IMR-90 (cell line): ENCODE measurements at regions not wholly inside any gene's neighbourhood (a gene's known extent, or its start where the extent isn't known, plus 50 kb on each side); places are given as distances from the start of the nearest gene placed in this dataset.

ENCODE experiments used
- ATAC-seq: fragments of 200-7000 bp; cut with Tn5 transposase; 2 replicates; pipeline ENCODE4 v1.9.1; 2020; ENCODE audit warnings: low read depth, mild to moderate bottlenecking, moderate library complexity
- BruUV-seq: library from RNA; stranded (reverse); fragments of 400-500 nt; replicated peaks from 2 replicates; lab custom pipeline; 2021; lab: Mats Ljungman, UMichigan
- CTCF ChIA-PET: fragments of 300-600 bp; formaldehyde crosslinking; extraction: SDS; loops from one replicate; lab custom pipeline; 2021; ENCODE audit warnings: antibody characterized with exemption; lab: Yijun Ruan, JAX
- POLR2A ChIA-PET: fragments of 300-600 bp; sonication (Branson Sonifier 250); formaldehyde crosslinking; loops from one replicate; lab custom pipeline; 2022; ENCODE audit warnings: antibody characterized with exemption; ENCODE audit not compliant: unreplicated experiment; lab: Charles Lee
- DNase-seq: peaks from one replicate; pipeline ENCODE4 v3.0.0; 2013
- H2AFZ ChIP-seq: replicated peaks from 2 replicates; pipeline ENCODE3; 2013; ENCODE audit warnings: low read length, mild to moderate bottlenecking; ENCODE audit not compliant: poor library complexity
- H2AK5ac ChIP-seq: 2 replicates; pipeline ENCODE4 v1.6.1; 2013; ENCODE audit warnings: low read depth, low read length, inconsistent platforms
- H2AK9ac ChIP-seq: replicated peaks from 2 replicates; pipeline ENCODE3; 2013; ENCODE audit warnings: mild to moderate bottlenecking, low read depth, low read length, moderate library complexity; ENCODE audit not compliant: poor library complexity
- H2BK120ac ChIP-seq: 2 replicates; pipeline ENCODE4 v1.6.1; 2013; ENCODE audit warnings: low read depth, low read length, inconsistent platforms
- H2BK15ac ChIP-seq: 3 replicates; pipeline ENCODE4 v1.6.1; 2013; ENCODE audit warnings: low read depth, low read length, inconsistent platforms
- H2BK20ac ChIP-seq: 2 replicates; pipeline ENCODE4 v1.6.1; 2013; ENCODE audit warnings: low read depth, mild to moderate bottlenecking, inconsistent platforms, low read length, moderate library complexity
- H2BK5ac ChIP-seq: 2 replicates; pipeline ENCODE4 v1.6.1; 2013; ENCODE audit warnings: mild to moderate bottlenecking, low read depth, low read length, inconsistent platforms; ENCODE audit not compliant: poor library complexity, severe bottlenecking
- H3K14ac ChIP-seq: replicated peaks from 2 replicates; pipeline ENCODE4 v1.6.1; 2013; ENCODE audit warnings: low read depth, low read length, inconsistent platforms
- H3K18ac ChIP-seq: 2 replicates; pipeline ENCODE4 v1.6.1; 2013; ENCODE audit warnings: low read depth, low read length, control low read depth
- H3K23ac ChIP-seq: 2 replicates; pipeline ENCODE4 v1.6.1; 2013; ENCODE audit warnings: low read depth, low read length, inconsistent platforms
- H3K27ac ChIP-seq: 2 replicates; pipeline ENCODE4 v1.5.1; 2013; ENCODE audit warnings: mild to moderate bottlenecking, control low read depth, low read length; ENCODE audit not compliant: insufficient read depth
- H3K27me3 ChIP-seq: 2 replicates; pipeline ENCODE4 v1.6.1; 2013; ENCODE audit warnings: low read length; ENCODE audit not compliant: control insufficient read depth, insufficient read depth
- H3K36me3 ChIP-seq: 2 replicates; pipeline ENCODE4 v1.6.1; 2013; ENCODE audit warnings: low read length, mixed read lengths; ENCODE audit not compliant: control insufficient read depth, insufficient read depth
- H3K4ac ChIP-seq: 2 replicates; pipeline ENCODE4 v1.6.1; 2013; ENCODE audit warnings: low read depth, low read length, inconsistent platforms
- H3K4me1 ChIP-seq: 2 replicates; pipeline ENCODE4 v1.6.1; 2013; ENCODE audit warnings: low read length, mixed read lengths; ENCODE audit not compliant: control insufficient read depth, insufficient read depth
- H3K4me2 ChIP-seq: 2 replicates; pipeline ENCODE4 v1.6.1; 2013; ENCODE audit warnings: low read depth, mild to moderate bottlenecking, control low read depth, low read length, moderate library complexity
- H3K4me3 ChIP-seq: 2 replicates; pipeline ENCODE4 v1.5.1; 2013; ENCODE audit warnings: low read depth, mild to moderate bottlenecking, control low read depth, low read length, moderate library complexity; ENCODE audit not compliant: insufficient read depth
- H3K56ac ChIP-seq: 2 replicates; pipeline ENCODE4 v1.6.1; 2013; ENCODE audit warnings: low read length, inconsistent platforms; ENCODE audit not compliant: insufficient read depth; ENCODE audit errors: extremely low read depth
- H3K79me1 ChIP-seq, 2 experiments: 2 replicates each; pipeline ENCODE4 v1.6.1; 2013; ENCODE audit warnings: low read length in 2 of 2, inconsistent platforms in 1 of 2, low read depth in 1 of 2
- H3K9ac ChIP-seq: 2 replicates; pipeline ENCODE4 v1.6.1; 2013; ENCODE audit warnings: low read depth, low read length, control low read depth
- H3K9me1 ChIP-seq: 2 replicates; pipeline ENCODE4 v1.6.1; 2013; ENCODE audit warnings: low read length, inconsistent platforms; ENCODE audit not compliant: insufficient read depth
- H3K9me3 ChIP-seq: 2 replicates; pipeline ENCODE4 v1.6.1; 2013; ENCODE audit warnings: low read length; ENCODE audit not compliant: control insufficient read depth, insufficient read depth
- H4K20me1 ChIP-seq: 2 replicates; pipeline ENCODE4 v1.6.1; 2013; ENCODE audit warnings: low read length, inconsistent platforms; ENCODE audit not compliant: insufficient read depth
- H4K5ac ChIP-seq: 2 replicates; pipeline ENCODE4 v1.6.1; 2013; ENCODE audit warnings: mild to moderate bottlenecking, low read depth, low read length, control low read depth
- H4K8ac ChIP-seq, 2 experiments: 2 replicates each; pipeline ENCODE4 v1.6.1; 2013; ENCODE audit warnings: low read depth in 2 of 2, low read length in 2 of 2, control low read depth in 1 of 2, inconsistent platforms in 1 of 2
- H4K91ac ChIP-seq: 2 replicates; pipeline ENCODE4 v1.6.1; 2013; ENCODE audit warnings: low read depth, low read length, inconsistent platforms; ENCODE audit not compliant: insufficient read depth
- CEBPB ChIP-seq: IDR thresholded peaks from 2 replicates; pipeline ENCODE4 v1.6.1; 2012; ENCODE audit warnings: low read depth, low read length, improper control_type of control experiment
- ELK1 ChIP-seq: fragments of 150-350 bp; IDR thresholded peaks from 2 replicates; pipeline ENCODE4 v1.6.1; 2016; ENCODE audit warnings: low read depth, mild to moderate bottlenecking, low read length, moderate library complexity, borderline replicate concordance
- FOS ChIP-seq: fragments of 150-350 bp; IDR thresholded peaks from 2 replicates; pipeline ENCODE4 v1.6.1; 2016; ENCODE audit warnings: low read depth, low read length
- MXI1 ChIP-seq: IDR thresholded peaks from 2 replicates; pipeline ENCODE4 v1.6.1; 2012; ENCODE audit warnings: low read depth, mild to moderate bottlenecking, low read length, moderate library complexity, borderline replicate concordance
- POLR2A ChIP-seq: IDR thresholded peaks from 2 replicates; pipeline ENCODE4 v1.6.1; 2012; ENCODE audit warnings: mild to moderate bottlenecking, low read depth, low read length
- RAD21 ChIP-seq: IDR thresholded peaks from 2 replicates; pipeline ENCODE4 v1.6.1; 2012; ENCODE audit warnings: low read length, improper control_type of control experiment
- SMC3 ChIP-seq: fragments of 150-350 bp; IDR thresholded peaks from 2 replicates; pipeline ENCODE4 v1.6.1; 2016; ENCODE audit warnings: low read depth, mild to moderate bottlenecking, antibody characterized with exemption, low read length, moderate library complexity
- USF2 ChIP-seq: fragments of 150-350 bp; IDR thresholded peaks from 2 replicates; pipeline ENCODE4 v1.6.1; 2017; ENCODE audit warnings: mild to moderate bottlenecking, antibody characterized with exemption, low read length, low read depth
- WGBS, 2 experiments: methylation state at CpG; one replicate each; pipeline versions ENCODE4 v1.1.5 to v1.1.7; 2013; ENCODE audit warnings: missing lambda C conversion rate in 2 of 2; ENCODE audit not compliant: insufficient read length in 1 of 2; ENCODE audit errors: extremely low coverage in 2 of 2; 5-methylcytosine and 5-hydroxymethylcytosine counted together
- dilution Hi-C: fragments of 300-500 bp; cut with HindIII; formaldehyde crosslinking; loops from one replicate; pipeline ENCODE4 v1.14.3; 2018; ENCODE audit warnings: low sequenced_read_pairs; ENCODE audit not compliant: unreplicated experiment
- in situ Hi-C: fragments of 300-500 bp; cut with MboI; formaldehyde crosslinking; loops from 3 replicates; pipeline ENCODE4 v1.14.3; 2019; ENCODE audit warnings: low sequenced_read_pairs, inconsistent platforms, mixed read lengths
- intact Hi-C: fragments of 100-400 bp; cut with micrococcal nuclease; formaldehyde crosslinking; loops from 2 replicates; pipeline ENCODE4 v1.10.0; 2022

- TF ChIP-seq RAD21 (no peak), FOS (no peak), SMC3 (no peak), POLR2A (no peak), MXI1 (no peak), USF2 (no peak), CEBPB (no peak), ELK1 (no peak)
- H3K9me1 ChIP-seq = no peaks in the 10 kb centered on the region
- H3K56ac ChIP-seq = no peak overlapping the region
- no peak overlapping the region for H4K5ac ChIP-seq
- no peak overlapping the region for H3K4ac ChIP-seq
- H3K9ac ChIP-seq = no peak overlapping the region
- H3K27me3 ChIP-seq = no peaks in the 10 kb centered on the region
- no peak for DNase-seq
- H2AFZ ChIP-seq = no peak overlapping the region
- intact Hi-C loops = no loop called here
- BruUV-seq = no TSS peak
- no peak overlapping the region for H2AK9ac ChIP-seq
- H4K8ac ChIP-seq = no peak overlapping the region
- in situ Hi-C loops = no loop called here
- ChIA-PET POLR2A (no interaction called here), CTCF (no interaction called here)
- WGBS, 2 experiments = no CpG with 5 or more reads among the region's 4 CpGs
- H3K23ac ChIP-seq = no peak overlapping the region
- no peak overlapping the region for H3K18ac ChIP-seq
- no peak overlapping the region for H3K4me3 ChIP-seq
- H3K14ac ChIP-seq = no peak overlapping the region
- no peak for ATAC-seq
- H3K4me2 ChIP-seq = no peak overlapping the region
- 0 out of 2 replicates have a peak, but pooled peaks cover 2% of the 10 kb centered on the region for H3K9me3 ChIP-seq
- H3K27ac ChIP-seq = no peak overlapping the region
- H3K4me1 ChIP-seq = no peaks in the 10 kb centered on the region
- H2BK120ac ChIP-seq = no peak overlapping the region
- no peak overlapping the region for H2BK20ac ChIP-seq
- dilution Hi-C loops = no loop called here
- H3K36me3 ChIP-seq = no peaks in the 10 kb centered on the region
- H4K91ac ChIP-seq = no peak overlapping the region
- no peak overlapping the region for H2BK5ac ChIP-seq
- no peaks in the 10 kb centered on the region for H3K79me1 ChIP-seq
- H4K20me1 ChIP-seq = no peaks in the 10 kb centered on the region
- no peak overlapping the region for H2AK5ac ChIP-seq
- no peak overlapping the region for H2BK15ac ChIP-seq
Observed at GRCh38 chr3:173257797-173258196, 116.8 kb upstream of the SPATA16 start.
